ENCODE measurements at regions not wholly inside any gene's neighbourhood (a gene's known extent, or its start where the extent isn't known, plus 50 kb on each side); places are given as distances from the start of the nearest gene placed in this dataset.

- no peak for TF ChIP-seq CTCF (conservative IDR thresholded peaks at IDR 0.05; ENCODE audit: low read depth, low read length)
- TF ChIP-seq EZH2 (IDR thresholded peaks at IDR 0.05; ENCODE audit: low read length, unreplicated experiment): no peak
- no peak for TF ChIP-seq EZH2phosphoT487 (IDR thresholded peaks at IDR 0.05; ENCODE audit: borderline replicate concordance, low read length)
- intact Hi-C loops (cut with micrococcal nuclease): no loop called here
- Histone ChIP-seq H3K4me3 (ENCODE audit: low read length) (no peak overlapping the region), H3K79me2 (ENCODE audit: low read length) (no peaks in the 10 kb centered on the region), H3K27me3 (ENCODE audit: low read length) (no peaks in the 10 kb centered on the region), H3K4me2 (ENCODE audit: low read length) (no peak overlapping the region), H3K9ac (ENCODE audit: low read length) (no peak overlapping the region), H3K27ac (ENCODE audit: low read length) (no peak overlapping the region), H3K36me3 (ENCODE audit: low read depth, low read length) (no peaks in the 10 kb centered on the region), H2AFZ (ENCODE audit: low read length) (no peak overlapping the region), H3F3A (ENCODE audit: low read length, unreplicated experiment) (no peaks in the 10 kb centered on the region), H3K9me3 (ENCODE audit: low read length) (no peaks in the 10 kb centered on the region), H4K20me1 (ENCODE audit: low read length) (no peaks in the 10 kb centered on the region), H3K4me1 (ENCODE audit: insufficient read depth, low read length) (no peaks in the 10 kb centered on the region), H3K9me2 (replicated peaks; ENCODE audit: low read length) (no peaks in the 10 kb centered on the region)
- ChIA-PET CTCF (no interaction called here), POLR2A (ENCODE audit: unreplicated experiment) (no interaction called here)
- DNase-seq (no peak), ATAC-seq (no peak)
- BruUV-seq (replicated peaks): no TSS peak
Observed at GRCh38 chrX:149152941-149153340, 352.2 kb downstream of the IDS start.

DNA sequence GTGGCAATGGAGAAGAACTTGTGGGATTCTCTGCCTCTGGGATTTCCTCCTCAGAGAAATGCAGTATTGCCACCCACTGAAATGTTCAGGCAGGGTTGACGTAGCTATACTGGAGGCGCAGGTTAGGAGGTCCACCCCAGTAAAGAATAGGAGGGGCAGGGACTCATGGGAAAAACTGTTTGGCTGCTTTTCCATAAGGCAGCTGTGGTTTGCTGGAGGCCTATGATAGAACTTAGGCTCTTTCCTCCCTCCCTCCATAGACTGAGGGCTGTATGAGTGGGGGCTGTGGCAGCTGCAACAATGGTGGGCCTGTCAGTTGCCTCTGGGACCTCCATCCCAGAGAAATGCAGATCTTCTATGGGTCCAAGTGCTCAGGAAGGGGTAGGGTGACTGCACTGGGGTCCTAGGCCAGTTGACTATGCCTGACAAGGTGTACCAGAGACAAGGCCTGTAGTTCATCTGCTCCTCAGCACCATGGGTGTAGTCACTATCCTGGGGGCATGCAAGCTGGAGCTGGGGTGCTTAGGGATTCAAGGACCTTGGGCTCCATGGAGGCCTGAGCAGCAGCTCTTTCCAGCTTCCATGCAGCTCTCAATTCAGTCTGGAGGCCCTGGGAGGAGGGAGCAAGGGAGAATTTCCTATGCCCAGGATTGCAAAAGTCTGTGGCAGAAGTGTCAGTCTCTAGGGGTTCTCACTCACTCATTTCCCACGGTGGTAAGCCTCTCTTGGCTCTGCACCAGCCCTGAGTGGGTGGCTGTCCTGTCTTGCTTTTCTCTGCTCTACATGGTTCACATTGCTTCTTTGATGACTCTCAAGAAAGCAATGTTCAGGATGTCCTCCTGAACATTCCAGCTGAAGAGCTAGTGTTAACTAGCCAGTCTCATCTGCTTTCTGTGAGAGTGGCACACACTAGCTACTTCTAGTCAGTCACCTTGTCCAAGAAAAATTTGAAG lies 353.0 kb downstream of the IDS start:
- no peak for DNase-seq

More for the DNA sequence above, 353.0 kb downstream of the IDS start:
- Histone ChIP-seq H3K9me3 (ENCODE audit: low read length) (no peaks in the 10 kb centered on the region), H3K9ac (ENCODE audit: low read length) (no peak overlapping the region), H3K4me3 (ENCODE audit: low read length) (no peak overlapping the region), H3F3A (ENCODE audit: low read length, unreplicated experiment) (no peaks in the 10 kb centered on the region), H4K20me1 (ENCODE audit: low read length) (no peaks in the 10 kb centered on the region), H3K4me1 (ENCODE audit: insufficient read depth, low read length) (no peaks in the 10 kb centered on the region), H3K79me2 (ENCODE audit: low read length) (no peaks in the 10 kb centered on the region), H3K27me3 (ENCODE audit: low read length) (no peaks in the 10 kb centered on the region), H3K4me2 (ENCODE audit: low read length) (no peak overlapping the region), H3K36me3 (ENCODE audit: low read depth, low read length) (no peaks in the 10 kb centered on the region), H3K27ac (ENCODE audit: low read length) (no peak overlapping the region), H2AFZ (ENCODE audit: low read length) (no peak overlapping the region), H3K9me2 (replicated peaks; ENCODE audit: low read length) (no peaks in the 10 kb centered on the region)
- POLR2A ChIA-PET (ENCODE audit: unreplicated experiment): no interaction called here
- intact Hi-C loops (cut with micrococcal nuclease): no loop called here
- no peak for ATAC-seq
- CTCF ChIA-PET: no interaction called here
- BruUV-seq (replicated peaks): no TSS peak
- no peak for TF ChIP-seq EZH2 (IDR thresholded peaks at IDR 0.05; ENCODE audit: low read length, unreplicated experiment)
- no peak for TF ChIP-seq CTCF (conservative IDR thresholded peaks at IDR 0.05; ENCODE audit: low read depth, low read length)
- no peak for TF ChIP-seq EZH2phosphoT487 (IDR thresholded peaks at IDR 0.05; ENCODE audit: borderline replicate concordance, low read length)
